A673 (cell line): ENCODE measurements at regions not wholly inside any gene's neighbourhood (a gene's known extent, or its start where the extent isn't known, plus 50 kb on each side); places are given as distances from the start of the nearest gene placed in this dataset.

ENCODE experiments used
- EZH2 ChIP-seq: fragments of 200-600 bp; sonication (generic); IDR thresholded peaks from 2 replicates; pipeline ENCODE4 v1.6.1; 2017; ENCODE audit warnings: borderline replicate concordance, low read depth, mild to moderate bottlenecking, mixed read lengths, antibody characterized with exemption, low read length; ENCODE audit not compliant: poor library complexity, severe bottlenecking
- TF ChIP-seq, protein P1 (sequence below): fragments of 300-800, 200-600 bp; sonication (generic); conservative IDR thresholded peaks from 2 replicates; pipeline ENCODE4 v1.5.1; 2017; ENCODE audit warnings: low read depth, mild to moderate bottlenecking, antibody characterized with exemption, low read length, moderate library complexity, mixed read lengths

DNA sequence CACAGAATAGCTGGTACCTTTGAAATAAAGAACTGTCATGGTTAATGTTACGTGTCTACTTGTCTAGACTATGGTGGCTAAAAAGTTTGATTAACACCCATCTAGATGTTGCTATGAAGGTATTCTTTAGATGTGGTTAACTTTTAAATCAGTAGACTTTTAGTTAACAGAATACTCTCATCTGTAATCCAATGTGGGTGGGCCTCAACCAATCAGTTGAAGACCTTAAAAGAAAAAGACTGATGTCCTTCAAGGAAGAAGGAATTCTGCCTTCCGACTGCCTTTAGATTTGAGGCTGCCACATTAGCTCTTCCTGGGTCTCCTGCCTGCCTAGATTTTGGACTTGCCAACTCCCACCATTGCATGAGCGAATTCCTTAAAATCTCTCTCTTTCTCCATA lies 113.0 kb upstream of the CACUL1 start:
- TF ChIP-seq, protein P1, sequence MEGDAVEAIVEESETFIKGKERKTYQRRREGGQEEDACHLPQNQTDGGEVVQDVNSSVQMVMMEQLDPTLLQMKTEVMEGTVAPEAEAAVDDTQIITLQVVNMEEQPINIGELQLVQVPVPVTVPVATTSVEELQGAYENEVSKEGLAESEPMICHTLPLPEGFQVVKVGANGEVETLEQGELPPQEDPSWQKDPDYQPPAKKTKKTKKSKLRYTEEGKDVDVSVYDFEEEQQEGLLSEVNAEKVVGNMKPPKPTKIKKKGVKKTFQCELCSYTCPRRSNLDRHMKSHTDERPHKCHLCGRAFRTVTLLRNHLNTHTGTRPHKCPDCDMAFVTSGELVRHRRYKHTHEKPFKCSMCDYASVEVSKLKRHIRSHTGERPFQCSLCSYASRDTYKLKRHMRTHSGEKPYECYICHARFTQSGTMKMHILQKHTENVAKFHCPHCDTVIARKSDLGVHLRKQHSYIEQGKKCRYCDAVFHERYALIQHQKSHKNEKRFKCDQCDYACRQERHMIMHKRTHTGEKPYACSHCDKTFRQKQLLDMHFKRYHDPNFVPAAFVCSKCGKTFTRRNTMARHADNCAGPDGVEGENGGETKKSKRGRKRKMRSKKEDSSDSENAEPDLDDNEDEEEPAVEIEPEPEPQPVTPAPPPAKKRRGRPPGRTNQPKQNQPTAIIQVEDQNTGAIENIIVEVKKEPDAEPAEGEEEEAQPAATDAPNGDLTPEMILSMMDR = no peak
- TF ChIP-seq EZH2 = no peak
